Bronchial epithelial cell (primary cell): ENCODE measurements at regions not wholly inside any gene's neighbourhood (a gene's known extent, or its start where the extent isn't known, plus 50 kb on each side); places are given as distances from the start of the nearest gene placed in this dataset.
A peak's percentile ranks its signal among the peaks of the same experiment; 100 is the strongest.

Experiments
- DNase-seq: peaks from one replicate; pipeline ENCODE4 v3.0.0-alpha.2; 2010; ENCODE audit warnings: low read depth
- FAIRE-seq: peaks from 2 replicates; lab custom pipeline; 2011; peaks lifted over from hg19 to GRCh38; lab: Jason Lieb, UNC
- H3K27me3 ChIP-seq: 2 replicates; pipeline ENCODE4 v1.5.1; 2011; ENCODE audit warnings: low read length; ENCODE audit not compliant: control insufficient read depth, insufficient read depth
- H3K36me3 ChIP-seq: 2 replicates; pipeline ENCODE4 v1.5.1; 2011; ENCODE audit warnings: low read length; ENCODE audit not compliant: control insufficient read depth, insufficient read depth
- H3K4me3 ChIP-seq: 2 replicates; pipeline ENCODE4 v1.5.1; 2011; ENCODE audit warnings: mild to moderate bottlenecking, low read depth, low read length, control low read depth
- TF ChIP-seq, protein P1 (sequence below): IDR thresholded peaks from 2 replicates; pipeline ENCODE4 v1.5.1; 2011; ENCODE audit warnings: mild to moderate bottlenecking, moderate library complexity, low read length, control low read depth, inconsistent platforms; ENCODE audit not compliant: insufficient read depth, severe bottlenecking

- FAIRE-seq: no peak
- no peak overlapping the region for H3K4me3 ChIP-seq
- DNase-seq: no peak
- H3K27me3 ChIP-seq: no peaks in the 10 kb centered on the region
- no peaks in the 10 kb centered on the region for H3K36me3 ChIP-seq
- TF ChIP-seq, protein P1, sequence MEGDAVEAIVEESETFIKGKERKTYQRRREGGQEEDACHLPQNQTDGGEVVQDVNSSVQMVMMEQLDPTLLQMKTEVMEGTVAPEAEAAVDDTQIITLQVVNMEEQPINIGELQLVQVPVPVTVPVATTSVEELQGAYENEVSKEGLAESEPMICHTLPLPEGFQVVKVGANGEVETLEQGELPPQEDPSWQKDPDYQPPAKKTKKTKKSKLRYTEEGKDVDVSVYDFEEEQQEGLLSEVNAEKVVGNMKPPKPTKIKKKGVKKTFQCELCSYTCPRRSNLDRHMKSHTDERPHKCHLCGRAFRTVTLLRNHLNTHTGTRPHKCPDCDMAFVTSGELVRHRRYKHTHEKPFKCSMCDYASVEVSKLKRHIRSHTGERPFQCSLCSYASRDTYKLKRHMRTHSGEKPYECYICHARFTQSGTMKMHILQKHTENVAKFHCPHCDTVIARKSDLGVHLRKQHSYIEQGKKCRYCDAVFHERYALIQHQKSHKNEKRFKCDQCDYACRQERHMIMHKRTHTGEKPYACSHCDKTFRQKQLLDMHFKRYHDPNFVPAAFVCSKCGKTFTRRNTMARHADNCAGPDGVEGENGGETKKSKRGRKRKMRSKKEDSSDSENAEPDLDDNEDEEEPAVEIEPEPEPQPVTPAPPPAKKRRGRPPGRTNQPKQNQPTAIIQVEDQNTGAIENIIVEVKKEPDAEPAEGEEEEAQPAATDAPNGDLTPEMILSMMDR: no peak
Measured at GRCh38 chr6:21436625-21437024, 156.9 kb upstream of the SOX4 start.

DNA sequence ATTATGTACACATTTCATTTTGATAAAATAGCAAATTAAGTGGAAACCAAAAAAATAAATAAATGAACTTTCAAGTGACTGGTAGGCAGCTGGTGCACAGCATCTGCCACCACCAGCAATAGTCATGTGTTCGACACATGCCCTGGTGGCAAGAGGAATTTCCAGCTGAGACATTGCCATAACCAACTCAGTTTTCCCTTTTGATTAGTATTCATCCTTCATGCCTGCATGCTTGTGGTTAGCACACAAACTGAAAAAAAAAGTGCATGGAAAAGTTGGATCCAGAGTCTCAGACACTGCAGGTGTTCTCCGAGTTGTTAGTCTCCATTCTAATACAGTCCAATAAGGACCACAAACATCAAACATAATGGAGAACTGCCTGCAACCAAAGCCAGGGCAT, 156.0 kb upstream of the SOX4 start:
- Histone ChIP-seq H3K4me3 (no peak overlapping the region), H3K27me3 (no peaks in the 10 kb centered on the region), H3K36me3 (no peaks in the 10 kb centered on the region)
- DNase-seq: no peak
- no peak for FAIRE-seq
- TF ChIP-seq, protein P1: no peak

GRCh38 chr6:21438237-21438985, 155.1 kb upstream of the SOX4 start:
- TF ChIP-seq, protein P1: no peak
- DNase-seq: peak; percentile 50
- FAIRE-seq: no peak
- no peak overlapping the region for H3K4me3 ChIP-seq
- no peaks in the 10 kb centered on the region for H3K27me3 ChIP-seq
- H3K36me3 ChIP-seq: no peaks in the 10 kb centered on the region

GRCh38 chr6:21438986-21439352, 154.6 kb upstream of the SOX4 start:
- TF ChIP-seq, protein P1: no peak
- FAIRE-seq (no peak), DNase-seq (peak; percentile 17)
- H3K36me3 ChIP-seq: no peaks in the 10 kb centered on the region
- no peak overlapping the region for H3K4me3 ChIP-seq
- H3K27me3 ChIP-seq: no peaks in the 10 kb centered on the region

- FAIRE-seq (no peak), DNase-seq (peak; percentile 70)
- TF ChIP-seq, protein P1: no peak
- H3K36me3 ChIP-seq: no peaks in the 10 kb centered on the region
- H3K4me3 ChIP-seq: no peak overlapping the region
- no peaks in the 10 kb centered on the region for H3K27me3 ChIP-seq
Measured at GRCh38 chr6:21441386-21441785, 152.2 kb upstream of the SOX4 start.

GRCh38 chr6:21442874-21443273, 150.7 kb upstream of the SOX4 start:
- DNase-seq (no peak), FAIRE-seq (no peak)
- Histone ChIP-seq H3K27me3 (no peaks in the 10 kb centered on the region), H3K36me3 (no peaks in the 10 kb centered on the region), H3K4me3 (no peak overlapping the region)
- TF ChIP-seq, protein P1: no peak
